ENCODE measurements at regions not wholly inside any gene's neighbourhood (a gene's known extent, or its start where the extent isn't known, plus 50 kb on each side); places are given as distances from the start of the nearest gene placed in this dataset.

DNA sequence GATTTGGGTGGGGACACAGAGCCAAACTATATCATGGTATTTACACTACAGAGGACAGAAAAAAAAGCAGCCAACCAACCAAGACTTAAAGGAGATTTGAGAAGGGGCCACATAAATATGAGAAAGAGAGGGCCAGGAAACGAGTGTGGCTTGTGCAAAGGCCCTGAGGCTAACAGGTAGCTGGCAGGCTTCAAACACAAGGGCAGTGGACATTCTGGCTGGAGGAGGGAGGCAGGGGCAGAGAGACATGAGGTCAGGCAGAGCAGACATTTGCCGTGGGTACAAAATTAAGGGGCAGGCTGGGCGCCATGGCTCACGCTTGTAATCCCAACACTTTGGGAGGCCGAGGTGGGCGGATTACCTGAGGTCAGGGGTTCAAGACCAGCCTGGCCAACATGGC is 278.7 kb downstream of the FOXO1 start:
- H4K20me1 ChIP-seq (ENCODE audit: control insufficient read depth, extremely low read depth, insufficient read depth, low read length), result no peaks in the 10 kb centered on the region
- no peak overlapping the region for H3K9ac ChIP-seq (ENCODE audit: control insufficient read depth, extremely low read depth, insufficient read depth, low read length)
- TF ChIP-seq EZH2 (IDR thresholded peaks at IDR 0.05; ENCODE audit: low read length), result no peak
- TF ChIP-seq, protein P1, sequence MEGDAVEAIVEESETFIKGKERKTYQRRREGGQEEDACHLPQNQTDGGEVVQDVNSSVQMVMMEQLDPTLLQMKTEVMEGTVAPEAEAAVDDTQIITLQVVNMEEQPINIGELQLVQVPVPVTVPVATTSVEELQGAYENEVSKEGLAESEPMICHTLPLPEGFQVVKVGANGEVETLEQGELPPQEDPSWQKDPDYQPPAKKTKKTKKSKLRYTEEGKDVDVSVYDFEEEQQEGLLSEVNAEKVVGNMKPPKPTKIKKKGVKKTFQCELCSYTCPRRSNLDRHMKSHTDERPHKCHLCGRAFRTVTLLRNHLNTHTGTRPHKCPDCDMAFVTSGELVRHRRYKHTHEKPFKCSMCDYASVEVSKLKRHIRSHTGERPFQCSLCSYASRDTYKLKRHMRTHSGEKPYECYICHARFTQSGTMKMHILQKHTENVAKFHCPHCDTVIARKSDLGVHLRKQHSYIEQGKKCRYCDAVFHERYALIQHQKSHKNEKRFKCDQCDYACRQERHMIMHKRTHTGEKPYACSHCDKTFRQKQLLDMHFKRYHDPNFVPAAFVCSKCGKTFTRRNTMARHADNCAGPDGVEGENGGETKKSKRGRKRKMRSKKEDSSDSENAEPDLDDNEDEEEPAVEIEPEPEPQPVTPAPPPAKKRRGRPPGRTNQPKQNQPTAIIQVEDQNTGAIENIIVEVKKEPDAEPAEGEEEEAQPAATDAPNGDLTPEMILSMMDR (optimal IDR thresholded peaks at IDR 0.05 in 1 of 3, IDR thresholded peaks at IDR 0.05 in 1 of 3, conservative IDR thresholded peaks at IDR 0.05 in 1 of 3; ENCODE audit: extremely low read depth in 1 of 3, insufficient read depth in 2 of 3, low read length in 3 of 3), result no peak
- H3K36me3 ChIP-seq (ENCODE audit: control insufficient read depth in 2 of 2, extremely low read depth in 1 of 2, insufficient read depth in 2 of 2, low read length in 2 of 2), result no peaks in the 10 kb centered on the region
- H3K79me2 ChIP-seq (ENCODE audit: control insufficient read depth, insufficient read depth, low read length), result no peaks in the 10 kb centered on the region
- dilution Hi-C loops (cut with MboI; ENCODE audit: extremely low pct_ligation_motif_present, low sequenced_read_pairs), result no loop called here
- FAIRE-seq (no peak), DNase-seq (ENCODE audit: low read depth, low spot score) (no peak)
- H3K4me1 ChIP-seq (ENCODE audit: control insufficient read depth, extremely low read depth, insufficient read depth, low read length), result peaks cover 20% of the 10 kb centered on the region
- H3K27me3 ChIP-seq (ENCODE audit: control insufficient read depth, extremely low read depth, insufficient read depth, low read length), result no peaks in the 10 kb centered on the region
- H3K4me3 ChIP-seq (ENCODE audit: control insufficient read depth in 2 of 3, extremely low read depth in 1 of 3, insufficient read depth in 2 of 3, low read depth in 1 of 3, low read length in 3 of 3), result no peak overlapping the region
- H3K27ac ChIP-seq (ENCODE audit: control insufficient read depth, insufficient read depth, low read length), result no peak overlapping the region
- no peaks in the 10 kb centered on the region for H3K9me1 ChIP-seq (ENCODE audit: control insufficient read depth, extremely low read depth, insufficient read depth, low read length)
- no peaks in the 10 kb centered on the region for H3K9me3 ChIP-seq (ENCODE audit: control insufficient read depth, low read depth, low read length)
- H3K4me2 ChIP-seq (ENCODE audit: control insufficient read depth, extremely low read depth, insufficient read depth, low read depth, low read length), result no peak overlapping the region
- no peak overlapping the region for H2AFZ ChIP-seq (ENCODE audit: control insufficient read depth, low read length)

DNA sequence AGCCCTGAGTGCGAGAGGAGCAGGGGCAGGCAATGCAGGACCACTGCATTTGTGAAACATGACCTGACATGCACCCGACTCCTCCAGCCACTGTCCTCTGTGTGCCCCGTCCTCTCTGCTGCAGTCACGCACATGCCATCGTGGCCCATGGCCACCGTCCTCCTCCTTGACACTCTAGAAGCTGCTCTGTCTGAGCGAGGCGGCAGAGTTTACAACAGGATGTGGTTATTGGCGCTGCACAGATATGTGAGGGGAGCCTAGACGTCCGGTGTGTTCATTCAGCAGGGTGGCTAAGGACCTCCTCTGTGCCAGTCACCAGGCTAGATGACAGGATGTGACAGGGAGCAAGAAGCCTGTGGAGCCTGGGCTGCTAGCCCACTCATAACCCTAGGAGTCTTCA is 277.8 kb downstream of the FOXO1 start:
- Histone ChIP-seq H3K9me1 (ENCODE audit: control insufficient read depth, extremely low read depth, insufficient read depth, low read length) (no peaks in the 10 kb centered on the region), H3K9ac (ENCODE audit: control insufficient read depth, extremely low read depth, insufficient read depth, low read length) (no peak overlapping the region), H2AFZ (ENCODE audit: control insufficient read depth, low read length) (no peak overlapping the region), H3K27ac (ENCODE audit: control insufficient read depth, insufficient read depth, low read length) (no peak overlapping the region), H4K20me1 (ENCODE audit: control insufficient read depth, extremely low read depth, insufficient read depth, low read length) (no peaks in the 10 kb centered on the region), H3K79me2 (ENCODE audit: control insufficient read depth, insufficient read depth, low read length) (no peaks in the 10 kb centered on the region), H3K4me2 (ENCODE audit: control insufficient read depth, extremely low read depth, insufficient read depth, low read depth, low read length) (no peak overlapping the region), H3K9me3 (ENCODE audit: control insufficient read depth, low read depth, low read length) (no peaks in the 10 kb centered on the region), H3K4me3 (ENCODE audit: control insufficient read depth in 2 of 3, extremely low read depth in 1 of 3, insufficient read depth in 2 of 3, low read depth in 1 of 3, low read length in 3 of 3) (no peak overlapping the region), H3K27me3 (ENCODE audit: control insufficient read depth, extremely low read depth, insufficient read depth, low read length) (no peaks in the 10 kb centered on the region), H3K36me3 (ENCODE audit: control insufficient read depth in 2 of 2, extremely low read depth in 1 of 2, insufficient read depth in 2 of 2, low read length in 2 of 2) (no peaks in the 10 kb centered on the region), H3K4me1 (ENCODE audit: control insufficient read depth, extremely low read depth, insufficient read depth, low read length) (peaks cover 20% of the 10 kb centered on the region)
- DNase-seq (ENCODE audit: low read depth, low spot score) (no peak), FAIRE-seq (no peak)
- dilution Hi-C loops (cut with MboI; ENCODE audit: extremely low pct_ligation_motif_present, low sequenced_read_pairs), result no loop called here
- TF ChIP-seq EZH2 (IDR thresholded peaks at IDR 0.05; ENCODE audit: low read length), result no peak
- TF ChIP-seq, protein P1 (optimal IDR thresholded peaks at IDR 0.05 in 1 of 3, IDR thresholded peaks at IDR 0.05 in 1 of 3, conservative IDR thresholded peaks at IDR 0.05 in 1 of 3; ENCODE audit: extremely low read depth in 1 of 3, insufficient read depth in 2 of 3, low read length in 3 of 3), result no peak

All from keratinocyte (primary cell).